DND-41 (cell line): ENCODE measurements at regions not wholly inside any gene's neighbourhood (a gene's known extent, or its start where the extent isn't known, plus 50 kb on each side); places are given as distances from the start of the nearest gene placed in this dataset.
A peak's percentile ranks its signal among the peaks of the same experiment; 100 is the strongest.

Experiments used
- ATAC-seq: fragments of 200-7000 bp; cut with Tn5 transposase; 3 replicates; pipeline ENCODE4 v1.9.1; 2021; ENCODE audit warnings: low read depth; ENCODE audit not compliant: insufficient read depth
- DNase-seq: peaks from one replicate; pipeline ENCODE4 v3.0.0-alpha.2; 2020
- H2AFZ ChIP-seq: 2 replicates; pipeline ENCODE4 v1.6.0; 2012; ENCODE audit warnings: low read depth, low read length
- H3K27ac ChIP-seq: 2 replicates; pipeline ENCODE4 v1.5.1; 2012; ENCODE audit warnings: low read length, inconsistent platforms
- H3K27me3 ChIP-seq: fragments of 200-600 bp; sonication (generic); 2 replicates; pipeline ENCODE4 v1.6.0; 2012; ENCODE audit warnings: low read length, mild to moderate bottlenecking, inconsistent platforms; ENCODE audit not compliant: insufficient read depth, poor library complexity
- H3K36me3 ChIP-seq: 2 replicates; pipeline ENCODE4 v1.5.1; 2012; ENCODE audit warnings: low read length, inconsistent platforms; ENCODE audit not compliant: insufficient read depth
- H3K4me1 ChIP-seq: 2 replicates; pipeline ENCODE4 v1.5.1; 2012; ENCODE audit warnings: mild to moderate bottlenecking, low read length; ENCODE audit not compliant: insufficient read depth
- H3K4me2 ChIP-seq: 2 replicates; pipeline ENCODE4 v1.6.0; 2012; ENCODE audit warnings: mild to moderate bottlenecking, moderate library complexity, low read length, inconsistent platforms; ENCODE audit not compliant: insufficient read depth
- H3K4me3 ChIP-seq, 2 experiments: fragments of 200-600 bp in 1 of 2; shearing (Covaris generic) in 1 of 2; 2 replicates each; pipeline ENCODE4 v1.5.1; 2012 to 2016; ENCODE audit warnings: inconsistent platforms in 2 of 2, low read length in 2 of 2, mild to moderate bottlenecking in 2 of 2, low read depth in 1 of 2, moderate library complexity in 1 of 2
- H3K79me2 ChIP-seq: 2 replicates; pipeline ENCODE4 v1.6.0; 2012; ENCODE audit warnings: low read length, inconsistent platforms; ENCODE audit not compliant: insufficient read depth
- H3K9ac ChIP-seq: 2 replicates; pipeline ENCODE4 v1.6.0; 2012; ENCODE audit warnings: low read depth, mild to moderate bottlenecking, inconsistent platforms, low read length, moderate library complexity
- H3K9me3 ChIP-seq: 2 replicates; pipeline ENCODE4 v1.5.1; 2012; ENCODE audit warnings: low read length, moderate library complexity, mild to moderate bottlenecking, inconsistent platforms; ENCODE audit not compliant: insufficient read depth, severe bottlenecking
- H4K20me1 ChIP-seq: 2 replicates; pipeline ENCODE4 v1.6.0; 2012; ENCODE audit warnings: low read length; ENCODE audit not compliant: insufficient read depth
- EZH2 ChIP-seq: IDR thresholded peaks from 3 replicates; pipeline ENCODE4 v1.6.1; 2012; ENCODE audit warnings: borderline replicate concordance, low read depth, mild to moderate bottlenecking, moderate library complexity, low read length, inconsistent platforms; ENCODE audit not compliant: severe bottlenecking
- TF ChIP-seq, protein P1 (sequence below): IDR thresholded peaks from 2 replicates; pipeline ENCODE4 v1.5.1; 2012; ENCODE audit warnings: borderline replicate concordance, low read length, moderate library complexity, mild to moderate bottlenecking; ENCODE audit not compliant: poor library complexity, severe bottlenecking; ENCODE audit errors: extremely low read depth

- Histone ChIP-seq H3K27me3 (no peaks in the 10 kb centered on the region), H3K79me2 (no peaks in the 10 kb centered on the region), H3K27ac (no peak overlapping the region), H3K4me3 (no peak overlapping the region), H2AFZ (no peak overlapping the region), H3K9me3 (no peaks in the 10 kb centered on the region), H3K4me2 (no peak overlapping the region), H3K36me3 (no peaks in the 10 kb centered on the region), H3K9ac (no peak overlapping the region), H4K20me1 (no peaks in the 10 kb centered on the region), H3K4me1 (peaks cover 6% of the 10 kb centered on the region; the same call in 1 of the 2 replicates)
- TF ChIP-seq EZH2, result no peak
- TF ChIP-seq, protein P1, sequence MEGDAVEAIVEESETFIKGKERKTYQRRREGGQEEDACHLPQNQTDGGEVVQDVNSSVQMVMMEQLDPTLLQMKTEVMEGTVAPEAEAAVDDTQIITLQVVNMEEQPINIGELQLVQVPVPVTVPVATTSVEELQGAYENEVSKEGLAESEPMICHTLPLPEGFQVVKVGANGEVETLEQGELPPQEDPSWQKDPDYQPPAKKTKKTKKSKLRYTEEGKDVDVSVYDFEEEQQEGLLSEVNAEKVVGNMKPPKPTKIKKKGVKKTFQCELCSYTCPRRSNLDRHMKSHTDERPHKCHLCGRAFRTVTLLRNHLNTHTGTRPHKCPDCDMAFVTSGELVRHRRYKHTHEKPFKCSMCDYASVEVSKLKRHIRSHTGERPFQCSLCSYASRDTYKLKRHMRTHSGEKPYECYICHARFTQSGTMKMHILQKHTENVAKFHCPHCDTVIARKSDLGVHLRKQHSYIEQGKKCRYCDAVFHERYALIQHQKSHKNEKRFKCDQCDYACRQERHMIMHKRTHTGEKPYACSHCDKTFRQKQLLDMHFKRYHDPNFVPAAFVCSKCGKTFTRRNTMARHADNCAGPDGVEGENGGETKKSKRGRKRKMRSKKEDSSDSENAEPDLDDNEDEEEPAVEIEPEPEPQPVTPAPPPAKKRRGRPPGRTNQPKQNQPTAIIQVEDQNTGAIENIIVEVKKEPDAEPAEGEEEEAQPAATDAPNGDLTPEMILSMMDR, result no peak
- no peak for DNase-seq
- ATAC-seq, result no peak
Observed at GRCh38 chr12:126773491-126773890, 1493.5 kb upstream of the TMEM132C start.

- no peaks in the 10 kb centered on the region for H4K20me1 ChIP-seq
- H3K9ac ChIP-seq, result no peak overlapping the region
- H3K4me3 ChIP-seq, result no peak overlapping the region
- no peak for ATAC-seq
- H3K27ac ChIP-seq, result no peak overlapping the region
- no peaks in the 10 kb centered on the region for H3K79me2 ChIP-seq
- peaks cover 6% of the 10 kb centered on the region; the same call in 1 of the 2 replicates for H3K4me1 ChIP-seq
- H3K4me2 ChIP-seq, result no peak overlapping the region
- H3K9me3 ChIP-seq, result no peaks in the 10 kb centered on the region
- no peak for DNase-seq
- no peak overlapping the region for H2AFZ ChIP-seq
- no peaks in the 10 kb centered on the region for H3K27me3 ChIP-seq
- no peaks in the 10 kb centered on the region for H3K36me3 ChIP-seq
- TF ChIP-seq EZH2, result no peak
Observed at GRCh38 chr12:126776026-126776655, 1490.8 kb upstream of the TMEM132C start.

DNA sequence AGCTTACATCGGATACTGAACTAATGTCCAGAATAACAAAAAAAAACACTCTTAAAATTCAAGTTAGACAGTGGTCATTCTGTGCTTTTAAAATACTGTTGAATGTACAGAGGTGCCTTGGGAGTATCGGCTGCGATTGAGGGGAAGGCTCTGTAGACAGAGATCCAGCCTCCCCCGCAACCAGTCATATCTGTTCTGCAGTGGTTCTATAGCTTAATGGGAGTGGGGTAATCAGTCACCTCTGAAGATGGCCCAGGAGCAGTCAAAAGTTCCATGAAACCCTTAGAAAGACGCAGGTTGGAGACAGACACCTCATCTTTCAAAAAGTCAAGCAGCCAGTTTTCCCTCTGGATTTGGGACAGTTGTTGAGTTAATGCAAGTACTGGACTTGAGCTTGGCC is 1486.6 kb upstream of the TMEM132C start:
- no peak overlapping the region for H3K9ac ChIP-seq
- no peaks in the 10 kb centered on the region for H3K9me3 ChIP-seq
- no peak overlapping the region for H2AFZ ChIP-seq
- H3K27ac ChIP-seq, result no peak overlapping the region
- TF ChIP-seq, protein P1, result no peak
- no peak for TF ChIP-seq EZH2
- H3K4me1 ChIP-seq, result no peaks in the 10 kb centered on the region
- H3K36me3 ChIP-seq, result no peaks in the 10 kb centered on the region
- no peak overlapping the region for H3K4me2 ChIP-seq
- DNase-seq (no peak), ATAC-seq (no peak)
- no peak overlapping the region for H3K4me3 ChIP-seq
- H3K27me3 ChIP-seq, result no peaks in the 10 kb centered on the region
- no peaks in the 10 kb centered on the region for H3K79me2 ChIP-seq
- H4K20me1 ChIP-seq, result no peaks in the 10 kb centered on the region

DNA sequence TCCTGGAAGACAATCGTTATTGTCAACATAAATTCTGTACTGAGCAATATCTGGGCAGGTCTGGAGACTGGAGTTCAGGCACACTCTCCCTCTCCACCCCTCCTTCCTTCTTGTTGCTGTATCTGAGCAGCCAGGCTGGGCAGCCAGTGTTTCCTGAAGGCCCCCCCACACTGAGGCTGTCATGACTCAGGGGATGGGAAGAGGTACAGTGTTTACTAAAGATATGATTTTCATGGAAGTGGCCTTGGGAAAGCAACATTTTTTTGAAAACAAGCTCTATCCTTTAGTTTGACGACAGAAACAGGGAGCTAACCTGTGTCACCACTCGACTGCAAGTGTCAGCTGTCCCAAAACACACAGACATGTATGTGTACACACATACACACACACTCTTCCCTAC is 1485.4 kb upstream of the TMEM132C start:
- H3K9ac ChIP-seq, result no peak overlapping the region
- no peaks in the 10 kb centered on the region for H3K9me3 ChIP-seq
- H3K4me2 ChIP-seq, result no peak overlapping the region
- H3K79me2 ChIP-seq, result no peaks in the 10 kb centered on the region
- DNase-seq (peak; percentile 8), ATAC-seq (no peak)
- H3K27me3 ChIP-seq, result no peaks in the 10 kb centered on the region
- H3K36me3 ChIP-seq, result no peaks in the 10 kb centered on the region
- H3K4me1 ChIP-seq, result no peaks in the 10 kb centered on the region
- no peak for TF ChIP-seq EZH2
- TF ChIP-seq, protein P1, result no peak
- H2AFZ ChIP-seq, result no peak overlapping the region
- no peaks in the 10 kb centered on the region for H4K20me1 ChIP-seq
- H3K4me3 ChIP-seq, result no peak overlapping the region
- no peak overlapping the region for H3K27ac ChIP-seq
